Spleen (tissue), 11 donors: ENCODE measurements at regions not wholly inside any gene's neighbourhood (a gene's known extent, or its start where the extent isn't known, plus 50 kb on each side); places are given as distances from the start of the nearest gene placed in this dataset.

Source experiments
- DNase-seq: peaks from one replicate; pipeline ENCODE4 v3.0.0-alpha.2; 2020
- H3K27ac ChIP-seq, 8 donors: fragments of 200-600 bp; sonication (generic) in 7 of 8; 1 replicate in 4 of 8; 2 replicates in 4 of 8; pipeline versions ENCODE4 v1.5.0 to v1.8.0; 2016 to 2021; ENCODE audit warnings: inconsistent platforms in 4 of 8, mild to moderate bottlenecking in 4 of 8, moderate library complexity in 1 of 8
- H3K27me3 ChIP-seq, 7 donors: fragments of 200-600 bp; sonication (generic) in 6 of 7; replicated peaks in 1 of 7; 1 replicate in 4 of 7; 2 replicates in 3 of 7; pipeline versions ENCODE4 v1.5.0 to v1.8.0; 2016 to 2021; ENCODE audit warnings: inconsistent platforms in 3 of 7, mild to moderate bottlenecking in 1 of 7
- H3K36me3 ChIP-seq, 6 donors: fragments of 200-600 bp; sonication (generic) in 5 of 6; 1 replicate in 4 of 6; 2 replicates in 2 of 6; pipeline versions ENCODE4 v1.5.0 to v1.8.0; 2016 to 2021; ENCODE audit warnings: inconsistent platforms in 2 of 6
- H3K4me1 ChIP-seq, 6 donors: fragments of 200-600 bp; sonication (generic) in 5 of 6; 1 replicate in 3 of 6; 2 replicates in 3 of 6; pipeline versions ENCODE4 v1.5.0 to v1.8.0; 2016 to 2021; ENCODE audit warnings: inconsistent platforms in 3 of 6
- H3K4me3 ChIP-seq, 8 donors: fragments of 200-600 bp; sonication (generic) in 7 of 8; 1 replicate in 4 of 8; 2 replicates in 4 of 8; pipeline versions ENCODE4 v1.5.0 to v1.8.0; 2016 to 2021; ENCODE audit warnings: inconsistent platforms in 4 of 8, mild to moderate bottlenecking in 4 of 8, moderate library complexity in 2 of 8
- H3K9me3 ChIP-seq, 8 donors: fragments of 200-600 bp; sonication (generic) in 7 of 8; 1 replicate in 4 of 8; 2 replicates in 4 of 8; pipeline versions ENCODE4 v1.5.0 to v1.8.0; 2016 to 2021; ENCODE audit warnings: inconsistent platforms in 4 of 8
- CTCF ChIP-seq, 11 experiments: fragments of 200-600 bp in 7 of 11; fragments of 450-650 bp in 4 of 11; sonication (generic) in 4 of 11; IDR thresholded peaks in 8 of 11; conservative IDR thresholded peaks in 3 of 11; 1 replicate in 7 of 11; 2 replicates in 4 of 11; pipeline versions ENCODE4 v1.4.0 to v1.8.0; 2016 to 2021; ENCODE audit warnings: antibody characterized with exemption in 11 of 11, inconsistent platforms in 4 of 11, mild to moderate bottlenecking in 1 of 11
- POLR2A ChIP-seq, 3 donors: fragments of 450-650 bp; IDR thresholded peaks; one replicate each; pipeline ENCODE4 v1.5.1; 2017; ENCODE audit warnings: antibody characterized with exemption in 3 of 3, mild to moderate bottlenecking in 1 of 3
- POLR2AphosphoS5 ChIP-seq, 3 donors: sonication (generic); formaldehyde crosslinking; IDR thresholded peaks; one replicate each; pipeline ENCODE4 v1.5.1; 2017; ENCODE audit warnings: antibody characterized with exemption in 3 of 3
- WGBS, 5 donors: extraction: QIAGEN DNeasy Blood & Tissue Kit in 3 of 5; methylation state at CpG; one replicate each; pipeline versions ENCODE4 v1.1.5 to v1.1.7; 2013 to 2018; 5-methylcytosine and 5-hydroxymethylcytosine counted together
- intact Hi-C: fragments of 100-400 bp; cut with DNase I; formaldehyde crosslinking; loops from one replicate; pipeline ENCODE4 v1.15.0; 2023; ENCODE audit warnings: low total_unique reads
- donor health status: healthy with polysubstance abuse.
- donor health status: DM: no; HTN: no; CAD: no; lungs with moderate emphysema.
- donor health status: DM: no; HTN: no; CAD: no.
- donor health status: Bipolar disorder and iron deficiency.
- donor health status: healthy.
- donor health status: DM: no; HTN: no; CAD: no.
- donor health status: DM: yes; HTN: yes; CAD: no.

- Histone ChIP-seq H3K27ac (no peak overlapping the region), H3K9me3 (peaks cover 0 to 29% (median 16%) of the 10 kb centered on the region in 8 donors), H3K36me3 (no peaks in the 10 kb centered on the region), H3K4me3 (no peak overlapping the region), H3K27me3 (no peaks in the 10 kb centered on the region), H3K4me1 (no peaks in the 10 kb centered on the region)
- DNase-seq: no peak
- WGBS, 5 donors: 68 to 80% (median 74%) methylated on average over 2 of the region's 2 CpGs
- intact Hi-C loops: no loop called here
- TF ChIP-seq POLR2AphosphoS5 (IDR thresholded peaks at IDR 0.05): no peak
- no peak for TF ChIP-seq CTCF (IDR thresholded peaks at IDR 0.05 in 8 of 11, conservative IDR thresholded peaks at IDR 0.05 in 3 of 11)
- no peak for TF ChIP-seq POLR2A (IDR thresholded peaks at IDR 0.05)
Measured at GRCh38 chr7:46832136-46832535, 749.8 kb downstream of the TNS3 start.

GRCh38 chr7:46819819-46820218, 762.1 kb downstream of the TNS3 start:
- WGBS, 5 donors: 83 to 91% (median 88%) methylated on average over 7 of the region's 7 CpGs
- Histone ChIP-seq H3K4me1 (no peaks in the 10 kb centered on the region), H3K27ac (no peak overlapping the region), H3K9me3 (peaks cover 0 to 52% (median 32%) of the 10 kb centered on the region in 8 donors), H3K36me3 (no peaks in the 10 kb centered on the region), H3K27me3 (no peaks in the 10 kb centered on the region), H3K4me3 (no peak overlapping the region)
- no peak for DNase-seq
- no peak for TF ChIP-seq POLR2AphosphoS5 (IDR thresholded peaks at IDR 0.05)
- no peak for TF ChIP-seq POLR2A (IDR thresholded peaks at IDR 0.05)
- TF ChIP-seq CTCF (IDR thresholded peaks at IDR 0.05 in 8 of 11, conservative IDR thresholded peaks at IDR 0.05 in 3 of 11): no peak
- intact Hi-C loops: no loop called here

GRCh38 chr7:46814516-46815250, 767.2 kb downstream of the TNS3 start:
- TF ChIP-seq POLR2A (IDR thresholded peaks at IDR 0.05) (no peak), POLR2AphosphoS5 (IDR thresholded peaks at IDR 0.05) (no peak), CTCF (IDR thresholded peaks at IDR 0.05 in 8 of 11, conservative IDR thresholded peaks at IDR 0.05 in 3 of 11) (no peak)
- intact Hi-C loops: no loop called here

GRCh38 chr7:46812101-46812675, 769.7 kb downstream of the TNS3 start:
- H3K27me3 ChIP-seq: no peaks in the 10 kb centered on the region
- TF ChIP-seq CTCF (IDR thresholded peaks at IDR 0.05 in 8 of 11, conservative IDR thresholded peaks at IDR 0.05 in 3 of 11) (no peak), POLR2AphosphoS5 (IDR thresholded peaks at IDR 0.05) (no peak)
- whole genome bisulfite sequencing, 5 donors: 86 to 92% (median 89%) methylated on average over 7 of the region's 7 CpGs
- H3K4me3 ChIP-seq: no peak overlapping the region
- no peak for DNase-seq
- H3K4me1 ChIP-seq: no peaks in the 10 kb centered on the region
- H3K27ac ChIP-seq: no peak overlapping the region
- H3K9me3 ChIP-seq: peaks cover 0 to 32% (median 15%) of the 10 kb centered on the region in 8 donors
- intact Hi-C loops: no loop called here
- no peaks in the 10 kb centered on the region for H3K36me3 ChIP-seq

More at GRCh38 chr7:46814516-46815250, 767.2 kb downstream of the TNS3 start:
- no peaks in the 10 kb centered on the region for H3K27me3 ChIP-seq
- no peak for DNase-seq
- no peak overlapping the region for H3K4me3 ChIP-seq
- 88 to 95% (median 90%) methylated on average over 4 of the region's 4 CpGs for WGBS, 5 donors
- H3K9me3 ChIP-seq: peaks cover 0 to 39% (median 22%) of the 10 kb centered on the region in 8 donors
- no peaks in the 10 kb centered on the region for H3K4me1 ChIP-seq
- H3K27ac ChIP-seq: no peak overlapping the region
- no peaks in the 10 kb centered on the region for H3K36me3 ChIP-seq
